Skeletal muscle cell (primary cell): ENCODE measurements at regions not wholly inside any gene's neighbourhood (a gene's known extent, or its start where the extent isn't known, plus 50 kb on each side); places are given as distances from the start of the nearest gene placed in this dataset.

ENCODE experiments used
- DNase-seq: peaks from one replicate; pipeline ENCODE4 v3.0.0-alpha.2; 2010; ENCODE audit warnings: low read depth
- H3K4me3 ChIP-seq: 2 replicates; pipeline ENCODE4 v1.5.1; 2011; ENCODE audit warnings: low read depth, mild to moderate bottlenecking, control low read depth, low read length, moderate library complexity

DNA sequence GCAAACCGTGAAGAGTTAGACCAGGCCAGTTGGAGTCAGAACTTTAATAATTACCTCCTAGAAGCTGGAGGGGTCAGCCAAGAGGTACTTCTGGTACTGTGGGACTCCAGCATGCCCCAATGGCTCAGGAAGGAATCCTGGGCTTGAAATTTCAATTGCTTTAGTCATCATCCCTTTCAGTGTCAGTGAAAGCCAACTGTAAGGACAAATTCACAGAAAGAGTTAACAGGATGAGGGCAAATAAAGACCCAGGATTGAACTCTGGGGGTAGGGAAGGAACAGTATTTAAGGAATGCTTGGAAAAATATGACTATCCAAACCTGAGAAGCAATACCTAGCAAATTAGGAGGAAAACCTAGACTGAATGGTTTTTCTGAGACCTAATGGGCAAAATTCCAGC, 735.1 kb upstream of the MARCKS start:
- peak; percentile 81 for DNase-seq
- no peak overlapping the region for H3K4me3 ChIP-seq

DNA sequence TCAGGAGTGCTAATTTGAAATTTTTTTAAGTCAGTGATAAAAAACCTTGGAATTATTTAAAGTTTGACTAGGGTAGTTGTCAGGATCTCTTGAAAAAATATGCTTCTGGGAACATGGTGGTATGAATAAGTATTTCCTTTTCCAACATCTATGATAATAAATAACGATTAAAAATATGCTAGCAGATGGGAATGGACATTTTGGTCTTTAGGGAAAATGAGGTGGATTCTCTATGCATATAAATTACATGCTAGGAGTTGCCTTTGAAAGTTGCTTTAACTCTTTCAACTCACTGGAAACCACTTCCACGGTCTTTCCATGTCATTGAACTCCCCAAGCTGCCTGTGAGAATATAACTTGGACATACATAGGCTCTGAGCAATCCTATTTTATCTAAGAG, 731.5 kb upstream of the MARCKS start:
- no peak for DNase-seq
- no peak overlapping the region for H3K4me3 ChIP-seq

DNA sequence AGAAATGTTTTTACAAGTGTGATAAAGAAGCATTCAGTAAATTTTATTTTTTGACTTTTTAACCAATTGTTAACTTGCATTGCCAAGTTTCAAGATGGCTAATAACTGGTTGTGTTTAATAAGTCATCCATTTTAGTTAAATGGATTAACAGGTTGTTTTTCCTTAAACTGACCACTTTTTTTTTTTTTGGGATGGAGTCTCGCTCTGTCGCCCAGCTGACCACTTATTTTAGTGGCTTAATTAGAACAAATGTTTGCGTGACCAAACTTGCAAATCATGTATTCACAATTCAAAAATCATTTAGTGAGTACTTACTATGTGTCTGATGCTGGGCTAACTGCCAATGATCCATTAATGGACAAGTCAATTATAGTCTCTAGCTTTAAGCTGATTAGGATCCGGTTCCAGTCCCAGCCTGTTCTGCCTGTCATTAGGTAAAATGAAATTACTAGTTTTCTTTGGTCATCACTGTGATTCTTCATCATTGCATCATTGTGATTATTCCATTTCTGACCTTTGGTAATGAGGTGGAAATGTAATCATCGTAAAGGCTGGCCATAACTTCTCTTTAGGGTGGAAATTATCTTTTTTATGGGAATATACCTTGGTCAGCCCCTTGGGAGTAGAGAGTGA, 729.2 kb upstream of the MARCKS start:
- no peak for DNase-seq
- H3K4me3 ChIP-seq = no peak overlapping the region

DNA sequence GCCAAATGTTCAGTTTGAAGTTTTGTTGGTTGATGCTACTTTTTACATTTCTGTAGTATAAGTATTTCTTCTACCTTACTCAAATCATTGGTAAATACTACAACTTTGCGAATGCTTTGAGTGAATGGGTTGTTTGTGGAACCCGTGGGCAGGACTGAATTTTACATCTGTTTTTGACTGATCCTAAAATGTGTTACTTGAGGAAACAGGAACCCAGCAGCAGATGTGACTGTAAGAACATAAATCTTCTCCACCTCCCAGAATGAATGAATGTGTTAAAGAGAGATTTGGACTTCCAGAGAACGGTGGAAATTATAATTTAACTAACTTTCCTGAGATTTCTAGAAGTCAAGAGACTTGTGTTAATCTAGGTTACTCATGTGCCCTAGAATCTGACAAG, 728.5 kb upstream of the MARCKS start:
- DNase-seq = no peak
- no peak overlapping the region for H3K4me3 ChIP-seq

DNA sequence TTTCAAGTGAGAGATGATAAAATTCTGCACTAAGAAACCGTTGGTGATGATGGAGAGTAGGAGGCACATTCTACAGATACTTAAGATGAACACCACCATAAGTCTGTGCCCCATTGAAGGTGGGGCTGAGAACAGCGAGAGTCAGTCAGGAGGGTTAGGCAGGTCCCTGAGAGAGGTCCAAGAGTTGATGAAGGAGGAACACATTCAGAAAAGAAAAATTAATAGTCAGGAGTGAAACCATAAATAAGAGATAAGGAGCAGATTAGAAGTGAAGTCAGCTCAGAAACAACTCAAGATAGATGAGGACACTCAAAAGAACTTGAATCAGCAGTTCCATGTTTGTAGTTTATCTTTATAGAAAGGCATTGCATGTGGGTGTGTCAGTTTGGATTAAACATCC, 727.2 kb upstream of the MARCKS start:
- H3K4me3 ChIP-seq = no peak overlapping the region
- no peak for DNase-seq

DNA sequence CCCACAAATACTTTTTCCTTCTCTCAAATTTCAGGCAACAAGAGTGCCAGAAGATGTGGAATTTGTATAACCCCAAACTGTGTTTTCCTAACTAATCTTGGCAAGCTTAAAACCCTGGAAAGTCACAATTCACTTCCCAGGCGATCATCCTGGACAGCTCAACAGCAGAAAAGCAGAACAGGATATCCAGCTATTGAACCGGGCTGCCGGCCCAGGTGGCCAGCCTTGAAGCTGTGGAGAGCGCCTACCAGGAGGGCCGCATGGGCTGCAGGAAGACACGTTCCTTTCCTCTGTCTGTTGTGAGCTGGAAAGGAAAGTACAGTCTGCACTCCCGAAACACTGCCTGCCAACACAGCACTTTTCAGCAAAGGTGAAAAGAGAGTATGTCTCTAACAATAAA, 719.7 kb upstream of the MARCKS start:
- peak; percentile 38 for DNase-seq
- H3K4me3 ChIP-seq = no peak overlapping the region

DNA sequence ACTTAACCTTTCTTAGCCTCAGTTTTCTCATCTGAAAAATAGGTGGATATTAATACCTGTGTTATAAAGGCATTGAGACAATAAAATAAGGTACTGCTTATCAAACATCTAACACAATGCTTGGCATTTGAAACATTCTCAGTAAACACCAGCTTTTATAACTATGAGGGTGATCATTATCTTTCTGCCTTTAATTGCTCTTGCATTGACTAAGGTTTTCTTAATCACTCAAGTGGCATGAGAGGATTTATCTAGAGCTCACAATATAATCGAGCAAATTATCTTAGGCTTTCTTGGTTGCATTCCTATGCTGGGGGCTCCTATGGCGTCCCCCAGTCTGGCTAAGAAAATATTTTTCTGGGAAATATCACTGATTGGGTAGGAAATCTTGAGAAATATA, 716.4 kb upstream of the MARCKS start:
- no peak overlapping the region for H3K4me3 ChIP-seq
- DNase-seq = no peak

DNA sequence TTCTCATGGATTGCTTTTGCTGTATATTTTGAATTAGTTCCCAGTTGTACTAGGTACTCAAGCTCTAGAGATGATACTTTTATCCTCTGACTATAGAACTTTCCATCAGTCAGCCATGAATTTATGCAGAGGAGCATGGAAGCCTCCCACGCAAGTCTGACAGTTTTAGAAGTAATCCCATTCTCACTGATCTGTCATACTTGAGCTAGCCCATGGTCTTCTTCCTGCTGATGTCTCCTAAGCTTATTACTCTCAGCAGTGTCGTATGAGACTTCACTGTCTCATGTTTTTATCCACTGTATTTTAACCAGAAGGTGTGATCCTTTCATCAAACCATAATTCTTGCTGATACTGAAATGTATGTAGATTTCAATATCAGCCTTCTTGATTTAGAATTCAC, 715.2 kb upstream of the MARCKS start:
- DNase-seq = no peak

DNA sequence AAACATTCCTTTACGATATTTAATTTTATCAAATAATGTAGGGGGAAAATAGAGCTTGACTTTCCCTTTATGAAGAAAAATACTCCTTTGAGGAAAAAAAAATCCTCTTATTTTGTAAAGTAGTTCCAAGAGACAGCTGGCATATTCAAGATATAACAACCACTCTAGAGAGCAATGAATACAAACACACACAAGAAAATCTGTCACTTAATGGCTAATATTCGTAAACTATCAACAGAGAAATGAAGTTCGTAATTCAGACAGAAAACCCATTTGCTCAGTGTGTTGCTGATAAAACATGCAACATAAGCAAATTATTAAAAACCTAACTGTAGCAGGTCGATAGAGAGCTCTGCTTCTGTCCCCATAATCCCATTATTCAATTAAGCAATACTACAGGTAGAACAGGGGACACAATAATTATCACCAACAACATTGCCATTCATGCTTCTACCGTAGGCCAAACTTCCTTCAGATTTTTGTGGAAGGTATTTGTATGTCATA, 714.4 kb upstream of the MARCKS start:
- no peak for DNase-seq
- H3K4me3 ChIP-seq = no peak overlapping the region

More for the DNA sequence above, 715.2 kb upstream of the MARCKS start:
- no peak overlapping the region for H3K4me3 ChIP-seq

DNA sequence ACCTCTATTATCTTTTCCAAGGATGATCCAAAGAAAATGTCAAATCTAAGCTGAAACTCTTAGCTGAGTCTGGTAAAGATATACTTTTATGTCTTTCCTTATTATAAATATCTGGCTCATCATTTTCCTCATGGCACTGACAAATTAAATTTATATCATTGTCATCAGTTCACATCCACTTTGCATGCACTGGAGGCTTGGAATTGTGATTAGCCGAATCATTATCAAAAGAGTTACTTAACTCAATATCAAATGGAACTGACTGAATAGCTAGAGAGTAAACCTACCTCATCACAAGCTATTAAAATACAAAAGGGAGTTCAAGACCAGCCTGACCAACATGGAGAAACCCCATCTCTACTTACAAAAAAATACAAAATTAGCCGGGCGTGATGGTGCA, 713.9 kb upstream of the MARCKS start:
- H3K4me3 ChIP-seq = no peak overlapping the region
- no peak for DNase-seq

DNA sequence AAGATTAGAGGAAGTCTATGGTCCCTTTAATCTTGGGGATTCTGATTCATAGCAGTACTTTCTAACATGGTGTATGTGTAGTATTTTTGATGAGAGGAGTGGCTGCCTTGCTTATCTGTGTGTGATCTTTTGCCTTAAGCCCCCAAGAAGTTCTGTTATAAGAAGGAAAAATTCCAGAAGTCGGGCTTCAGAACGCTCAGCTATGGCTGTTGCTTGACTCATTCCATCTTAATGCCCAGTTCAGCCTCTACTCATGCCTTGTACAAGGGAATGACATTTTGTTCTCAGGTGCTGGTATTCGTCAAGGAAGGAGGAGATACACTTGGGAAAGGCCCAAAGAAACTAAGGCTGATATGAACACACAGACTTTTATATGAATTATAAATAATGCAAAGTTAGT, 713.0 kb upstream of the MARCKS start:
- no peak for DNase-seq

DNA sequence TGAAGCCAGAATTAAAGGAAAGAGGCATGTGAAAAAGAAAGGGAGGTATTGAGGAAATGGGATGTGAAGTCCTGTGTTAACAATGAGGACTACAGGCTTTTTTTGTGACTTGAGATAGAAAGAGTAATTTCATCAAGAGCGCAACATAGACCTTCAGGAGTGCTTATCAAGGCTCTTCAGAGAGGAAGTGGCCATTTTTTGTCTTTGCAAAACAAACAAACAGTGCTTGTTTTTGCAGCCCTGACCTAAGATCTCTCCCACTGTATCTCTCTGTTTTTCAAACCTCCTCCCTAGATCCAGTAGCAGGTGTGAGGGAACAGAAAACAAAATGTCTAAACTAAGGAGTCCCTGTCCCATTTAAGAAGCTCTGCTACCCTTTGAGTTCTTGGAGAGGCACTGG, 710.3 kb upstream of the MARCKS start:
- H3K4me3 ChIP-seq = no peak overlapping the region
- no peak for DNase-seq

More for the DNA sequence above, 713.0 kb upstream of the MARCKS start:
- H3K4me3 ChIP-seq = no peak overlapping the region

DNA sequence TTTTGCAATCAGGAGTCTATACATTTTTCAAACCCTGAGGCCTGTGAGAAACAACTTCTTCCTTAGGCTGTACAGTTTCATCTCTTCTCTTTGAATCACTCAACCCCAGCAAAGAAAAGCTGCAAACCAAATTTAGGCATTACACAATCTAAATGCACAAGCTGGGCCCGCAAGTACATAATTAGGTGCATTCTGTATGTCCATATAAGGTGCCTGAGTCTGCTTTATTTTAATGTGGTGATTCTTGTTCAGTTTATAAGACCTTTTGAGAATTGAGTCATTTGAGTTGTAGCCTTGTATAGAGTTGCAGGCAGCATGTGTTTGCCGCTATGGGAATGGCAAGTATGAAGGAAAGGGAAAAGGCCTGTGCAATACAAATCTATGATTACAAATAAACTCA, 709.6 kb upstream of the MARCKS start:
- DNase-seq = peak; percentile 86

DNA sequence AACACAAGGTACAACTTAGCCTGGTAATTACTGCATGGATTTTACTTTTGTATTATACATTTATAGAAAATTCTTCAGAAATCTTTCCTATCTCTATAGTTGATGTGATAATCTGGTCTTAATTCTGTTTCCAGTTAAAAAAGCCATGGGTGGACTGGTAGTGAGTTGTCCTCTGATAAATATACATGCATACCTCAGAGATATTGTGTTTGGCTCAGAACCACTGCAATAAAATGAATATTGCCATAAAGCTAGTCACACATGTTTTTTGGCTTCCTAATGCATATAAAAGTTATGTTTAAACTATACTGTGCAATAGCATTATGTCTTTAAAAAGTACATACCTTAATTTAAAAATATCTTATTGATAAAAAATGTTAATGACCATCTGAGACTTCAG, 708.6 kb upstream of the MARCKS start:
- no peak for DNase-seq
- no peak overlapping the region for H3K4me3 ChIP-seq

More for the DNA sequence above, 709.6 kb upstream of the MARCKS start:
- H3K4me3 ChIP-seq = no peak overlapping the region

DNA sequence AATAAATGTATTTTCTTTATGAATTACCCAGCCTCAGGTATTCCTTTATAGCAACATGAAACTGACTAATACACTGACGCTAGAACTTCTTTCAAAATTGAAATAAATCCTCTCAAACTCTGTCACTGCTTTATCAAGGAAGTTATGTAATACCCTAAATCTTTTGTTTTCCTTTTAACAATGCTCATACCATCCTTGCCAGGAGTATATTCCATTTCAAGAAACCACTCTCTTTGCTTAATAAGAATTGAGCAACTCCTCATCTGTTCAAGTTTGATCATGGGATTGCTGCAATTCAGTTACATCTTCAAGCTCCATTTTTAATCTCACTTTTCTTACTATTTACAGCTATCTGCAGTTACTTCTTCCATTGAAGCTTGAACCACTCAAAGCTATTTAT, 707.6 kb upstream of the MARCKS start:
- no peak overlapping the region for H3K4me3 ChIP-seq
- DNase-seq = no peak

DNA sequence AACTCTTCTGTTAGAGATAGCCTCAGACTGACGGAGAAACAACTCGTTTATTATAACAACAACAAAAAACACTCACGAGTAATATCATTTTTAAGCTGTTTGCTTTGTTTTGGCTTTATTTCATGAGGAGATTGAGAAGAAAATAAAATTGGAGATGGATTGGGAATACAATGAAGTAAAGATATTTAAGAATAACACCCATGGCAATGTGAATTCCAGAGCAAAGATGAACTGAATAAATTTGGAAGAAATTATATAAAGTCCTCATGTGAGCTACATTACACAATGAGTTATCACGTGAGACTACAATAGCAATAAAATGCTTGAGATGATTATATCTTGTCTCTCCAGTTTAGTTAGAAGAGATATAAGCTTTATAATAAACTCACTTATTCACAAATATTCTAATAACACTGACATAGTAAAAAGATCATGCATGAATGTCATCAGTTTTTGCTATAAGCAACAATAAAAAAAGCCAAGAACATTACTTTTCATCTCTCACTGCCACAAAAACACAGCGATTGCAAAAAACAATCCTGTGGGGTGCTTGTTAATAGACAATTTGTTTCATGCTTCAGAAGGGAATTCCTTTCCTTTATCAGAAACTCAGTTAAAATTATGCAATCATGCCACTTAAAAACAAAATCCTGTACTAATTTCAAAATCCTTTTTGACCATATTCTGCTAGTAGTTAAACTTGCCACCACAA, 696.7 kb upstream of the MARCKS start:
- no peak for DNase-seq
- no peak overlapping the region for H3K4me3 ChIP-seq

DNA sequence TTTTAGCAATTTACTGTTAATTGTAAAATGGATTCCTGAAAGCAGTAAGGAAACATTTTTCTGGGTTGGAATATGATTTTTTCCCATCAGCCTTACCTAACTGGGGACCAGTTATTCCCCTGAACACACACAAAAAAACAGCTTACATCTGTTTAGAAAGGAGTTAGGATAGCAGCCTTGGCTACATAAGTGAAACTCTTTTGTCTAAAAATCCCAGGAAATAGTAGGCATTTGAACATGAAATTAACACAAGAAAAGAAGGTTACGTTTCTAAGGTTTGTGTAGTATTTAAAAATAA, 696.2 kb upstream of the MARCKS start:
- H3K4me3 ChIP-seq = no peak overlapping the region
- DNase-seq = no peak

DNA sequence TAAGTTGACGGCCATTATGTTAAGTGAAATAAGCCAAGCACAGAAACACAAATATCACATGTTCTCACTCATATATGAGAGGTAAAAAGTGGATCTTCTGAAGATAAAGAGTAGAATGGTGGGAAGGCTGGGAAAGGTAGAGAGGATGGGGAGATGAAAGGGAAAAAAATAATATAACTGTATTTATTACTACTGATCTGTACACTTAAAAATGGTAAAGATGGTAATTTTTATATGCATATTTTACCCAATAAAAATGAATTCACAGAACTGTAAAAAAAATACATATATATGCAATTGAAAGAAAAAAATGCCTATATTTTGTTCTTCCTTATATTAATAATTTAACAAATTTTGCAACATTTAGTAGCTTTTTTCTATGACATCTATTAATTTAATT, 694.4 kb upstream of the MARCKS start:
- no peak overlapping the region for H3K4me3 ChIP-seq
- no peak for DNase-seq

DNA sequence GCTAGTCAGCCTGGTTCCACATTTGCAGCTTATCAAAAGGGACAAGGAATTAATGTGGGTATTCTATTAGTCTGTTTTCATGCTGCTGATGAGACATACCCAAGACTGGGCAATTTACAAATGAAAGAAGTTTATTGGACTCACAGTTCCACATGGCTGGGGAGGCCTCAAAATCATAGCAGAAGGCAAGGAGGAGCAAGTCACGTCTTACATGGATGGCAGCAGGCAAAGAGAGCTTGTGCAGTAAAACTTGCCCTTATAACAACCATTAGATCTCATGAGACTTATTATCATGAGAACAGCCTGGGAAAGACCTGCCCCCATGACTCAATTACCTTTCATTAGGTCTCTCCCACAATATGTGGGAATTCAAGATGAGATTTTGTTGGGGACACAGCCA, 689.1 kb upstream of the MARCKS start:
- no peak overlapping the region for H3K4me3 ChIP-seq
- no peak for DNase-seq

DNA sequence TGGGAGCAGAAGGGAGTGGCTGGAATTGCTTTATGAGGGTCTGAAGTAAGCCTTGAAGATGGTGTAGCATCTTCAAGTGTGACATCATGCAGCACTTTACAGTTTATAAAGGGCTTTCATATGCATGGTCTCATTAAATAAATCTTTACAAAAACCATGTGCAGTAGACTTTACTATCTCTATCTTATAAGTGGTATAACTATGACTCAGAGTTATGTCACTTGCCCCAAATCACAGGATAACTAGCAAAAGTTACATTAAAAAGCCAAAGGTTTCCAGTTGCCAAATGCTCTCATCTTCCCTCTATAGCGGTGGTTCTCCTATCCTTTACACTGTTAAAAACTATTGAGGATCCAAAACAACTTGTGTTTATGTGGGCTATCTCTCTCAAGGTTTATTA, 687.7 kb upstream of the MARCKS start:
- no peak for DNase-seq
- no peak overlapping the region for H3K4me3 ChIP-seq

DNA sequence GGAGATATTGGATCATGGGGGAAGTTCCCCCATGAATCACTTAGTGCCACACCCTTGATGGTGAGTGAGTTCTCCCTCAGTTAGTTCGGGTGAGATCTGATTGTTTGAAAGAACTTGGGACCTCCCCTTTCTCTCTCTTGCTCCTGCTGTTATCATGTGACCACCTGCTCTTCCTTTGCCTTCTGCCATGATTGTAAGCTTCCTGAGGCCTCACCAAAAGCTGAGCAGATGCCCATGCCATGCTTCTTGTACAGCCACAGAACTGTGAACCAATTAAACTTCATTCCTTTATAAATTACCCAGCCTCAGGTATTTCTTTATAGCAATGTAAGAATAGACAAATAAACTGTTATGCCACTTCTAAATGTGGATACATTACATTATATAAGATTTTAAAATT, 686.7 kb upstream of the MARCKS start:
- no peak overlapping the region for H3K4me3 ChIP-seq
- no peak for DNase-seq
